A673 (cell line): ENCODE measurements at regions not wholly inside any gene's neighbourhood (a gene's known extent, or its start where the extent isn't known, plus 50 kb on each side); places are given as distances from the start of the nearest gene placed in this dataset.

Experiments
- BruUV-seq: library from RNA; stranded (reverse); fragments of 400-500 nt; replicated peaks from 2 replicates; lab custom pipeline; 2021; lab: Mats Ljungman, UMichigan
- CTCF ChIA-PET: fragments of 300-600 bp; sonication (Branson Sonifier 250); formaldehyde crosslinking; loops from one replicate; lab custom pipeline; 2022; ENCODE audit warnings: antibody characterized with exemption; lab: Charles Lee
- POLR2A ChIA-PET: fragments of 300-600 bp; sonication (Branson Sonifier 250); formaldehyde crosslinking; loops from one replicate; lab custom pipeline; 2022; ENCODE audit warnings: antibody characterized with exemption; ENCODE audit not compliant: low non-redundant PET; lab: Charles Lee
- DNase-seq: peaks from one replicate; pipeline ENCODE4 v3.0.0-alpha.2; 2015; ENCODE audit warnings: low spot score
- H3K27ac ChIP-seq: fragments of 200-600 bp; sonication (generic); 2 replicates; pipeline ENCODE4 v1.5.1; 2016; ENCODE audit warnings: mixed run types, low read depth, mild to moderate bottlenecking, mixed read lengths, antibody characterized with exemption, low read length; ENCODE audit not compliant: poor library complexity, severe bottlenecking
- H3K27me3 ChIP-seq: fragments of 200-600 bp; sonication (generic); replicated peaks from 2 replicates; pipeline ENCODE4 v1.6.1; 2017; ENCODE audit warnings: mixed run types, low read depth, mild to moderate bottlenecking, mixed read lengths, antibody characterized with exemption, low read length; ENCODE audit not compliant: insufficient read depth, poor library complexity
- H3K36me3 ChIP-seq: fragments of 200-600 bp; sonication (generic); 2 replicates; pipeline ENCODE4 v1.6.1; 2016; ENCODE audit warnings: mixed run types, mild to moderate bottlenecking, mixed read lengths, antibody characterized with exemption, low read length; ENCODE audit not compliant: insufficient read depth, poor library complexity, severe bottlenecking
- H3K4me1 ChIP-seq: fragments of 200-600 bp; sonication (generic); 2 replicates; pipeline ENCODE4 v1.6.1; 2017; ENCODE audit warnings: mixed run types, mild to moderate bottlenecking, mixed read lengths, antibody characterized with exemption, low read length; ENCODE audit not compliant: insufficient read depth, poor library complexity, severe bottlenecking
- H3K4me3 ChIP-seq: fragments of 200-600 bp; sonication (generic); 2 replicates; pipeline ENCODE4 v1.5.1; 2016; ENCODE audit warnings: low read depth, mixed run types, mild to moderate bottlenecking, mixed read lengths, low read length; ENCODE audit not compliant: poor library complexity, severe bottlenecking
- H3K9me3 ChIP-seq: fragments of 200-600 bp; sonication (generic); 2 replicates; pipeline ENCODE4 v1.6.1; 2016; ENCODE audit warnings: mixed run types, low read depth, mild to moderate bottlenecking, mixed read lengths, antibody characterized with exemption, low read length; ENCODE audit not compliant: poor library complexity, severe bottlenecking
- EZH2 ChIP-seq: fragments of 200-600 bp; sonication (generic); IDR thresholded peaks from 2 replicates; pipeline ENCODE4 v1.6.1; 2017; ENCODE audit warnings: borderline replicate concordance, low read depth, mild to moderate bottlenecking, mixed read lengths, antibody characterized with exemption, low read length; ENCODE audit not compliant: poor library complexity, severe bottlenecking
- intact Hi-C: fragments of 100-400 bp; cut with micrococcal nuclease; formaldehyde crosslinking; loops from one replicate; pipeline ENCODE4 v1.10.0; 2022; ENCODE audit not compliant: unreplicated experiment
- TF ChIP-seq, protein P1 (sequence below): fragments of 300-800, 200-600 bp; sonication (generic); conservative IDR thresholded peaks from 2 replicates; pipeline ENCODE4 v1.5.1; 2017; ENCODE audit warnings: low read depth, mild to moderate bottlenecking, antibody characterized with exemption, low read length, moderate library complexity, mixed read lengths

GRCh38 chrX:7689791-7690412, 153.1 kb upstream of the VCX start:
- Histone ChIP-seq H3K27me3 (no peaks in the 10 kb centered on the region), H3K36me3 (no peaks in the 10 kb centered on the region), H3K4me3 (no peak overlapping the region), H3K4me1 (no peaks in the 10 kb centered on the region), H3K9me3 (no peaks in the 10 kb centered on the region), H3K27ac (no peak overlapping the region)
- no peak for TF ChIP-seq EZH2
- TF ChIP-seq, protein P1, sequence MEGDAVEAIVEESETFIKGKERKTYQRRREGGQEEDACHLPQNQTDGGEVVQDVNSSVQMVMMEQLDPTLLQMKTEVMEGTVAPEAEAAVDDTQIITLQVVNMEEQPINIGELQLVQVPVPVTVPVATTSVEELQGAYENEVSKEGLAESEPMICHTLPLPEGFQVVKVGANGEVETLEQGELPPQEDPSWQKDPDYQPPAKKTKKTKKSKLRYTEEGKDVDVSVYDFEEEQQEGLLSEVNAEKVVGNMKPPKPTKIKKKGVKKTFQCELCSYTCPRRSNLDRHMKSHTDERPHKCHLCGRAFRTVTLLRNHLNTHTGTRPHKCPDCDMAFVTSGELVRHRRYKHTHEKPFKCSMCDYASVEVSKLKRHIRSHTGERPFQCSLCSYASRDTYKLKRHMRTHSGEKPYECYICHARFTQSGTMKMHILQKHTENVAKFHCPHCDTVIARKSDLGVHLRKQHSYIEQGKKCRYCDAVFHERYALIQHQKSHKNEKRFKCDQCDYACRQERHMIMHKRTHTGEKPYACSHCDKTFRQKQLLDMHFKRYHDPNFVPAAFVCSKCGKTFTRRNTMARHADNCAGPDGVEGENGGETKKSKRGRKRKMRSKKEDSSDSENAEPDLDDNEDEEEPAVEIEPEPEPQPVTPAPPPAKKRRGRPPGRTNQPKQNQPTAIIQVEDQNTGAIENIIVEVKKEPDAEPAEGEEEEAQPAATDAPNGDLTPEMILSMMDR = no peak
- no peak for DNase-seq
- BruUV-seq = no TSS peak
- ChIA-PET CTCF (no interaction called here), POLR2A (no interaction called here)
- intact Hi-C loops = no loop called here

- CTCF ChIA-PET = no interaction called here
- Histone ChIP-seq H3K4me3 (no peak overlapping the region), H3K36me3 (no peaks in the 10 kb centered on the region), H3K9me3 (peaks cover 4% of the 10 kb centered on the region), H3K27me3 (no peaks in the 10 kb centered on the region), H3K27ac (no peak overlapping the region), H3K4me1 (no peaks in the 10 kb centered on the region)
- POLR2A ChIA-PET = no interaction called here
- no peak for DNase-seq
- no TSS peak for BruUV-seq
- TF ChIP-seq, protein P1 = no peak
- no peak for TF ChIP-seq EZH2
- intact Hi-C loops = no loop called here
These were observed 162.8 kb upstream of the VCX start for GRCh38 chrX:7680181-7680580.

GRCh38 chrX:7654316-7654715, 188.7 kb upstream of the VCX start:
- TF ChIP-seq, protein P1 = no peak
- no peak for TF ChIP-seq EZH2
- Histone ChIP-seq H3K9me3 (peaks cover 9% of the 10 kb centered on the region), H3K27ac (no peak overlapping the region), H3K4me3 (no peak overlapping the region), H3K4me1 (no peaks in the 10 kb centered on the region), H3K36me3 (no peaks in the 10 kb centered on the region), H3K27me3 (no peaks in the 10 kb centered on the region)
- ChIA-PET POLR2A (no interaction called here), CTCF (no interaction called here)
- BruUV-seq = no TSS peak
- intact Hi-C loops = no loop called here
- DNase-seq = no peak
